G401.6 (cell line): ENCODE measurements at regions not wholly inside any gene's neighbourhood (a gene's known extent, or its start where the extent isn't known, plus 50 kb on each side); places are given as distances from the start of the nearest gene placed in this dataset.
"Not testable (repeated sequence)": the region's sequence is repeated elsewhere in the genome, so short reads cannot be mapped to it uniquely, and the experiment has no call there.

Source experiments
- FAIRE-seq: peaks from 2 replicates; lab custom pipeline; 2012; peaks lifted over from hg19 to GRCh38; lab: Jason Lieb, UNC

DNA sequence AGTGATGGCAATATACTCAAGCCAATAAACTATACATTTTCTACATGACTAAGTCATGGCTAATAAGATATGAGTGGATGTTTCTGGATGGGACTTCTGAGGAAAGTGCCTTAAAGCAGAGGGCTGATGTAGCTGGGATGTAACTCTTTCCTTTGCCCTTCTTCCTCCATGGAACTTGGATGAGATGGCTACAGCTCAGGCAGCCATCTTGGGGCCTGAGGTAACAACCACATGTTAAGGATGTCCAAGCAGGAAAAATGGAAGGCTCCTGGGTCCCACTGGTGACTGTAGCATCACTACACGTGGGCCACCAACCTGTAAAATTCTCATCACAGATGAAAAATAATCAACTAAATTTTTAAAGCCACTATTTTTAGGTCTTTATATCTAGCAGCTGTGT is 54.4 kb upstream of the GRIP1 start:
- no peak for FAIRE-seq

DNA sequence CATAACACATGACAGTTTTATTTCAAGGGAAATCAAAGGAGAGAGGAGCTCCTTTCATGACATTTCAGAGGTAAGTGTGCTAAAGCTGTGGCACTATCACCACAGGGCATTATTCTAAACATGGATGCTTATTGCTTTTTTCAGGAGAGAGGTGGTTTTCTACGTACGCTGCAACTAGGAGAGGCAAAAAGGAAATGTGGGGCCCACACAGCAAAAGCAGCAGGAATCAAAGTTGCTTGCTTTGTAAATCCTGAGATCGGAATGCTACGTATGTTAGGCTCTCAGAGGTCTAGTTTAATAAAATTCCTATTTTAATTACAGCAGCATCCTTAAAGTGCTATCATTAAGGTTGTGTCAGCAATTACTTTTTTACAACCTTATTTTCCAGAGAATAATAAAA is 55.0 kb upstream of the GRIP1 start:
- no peak for FAIRE-seq

DNA sequence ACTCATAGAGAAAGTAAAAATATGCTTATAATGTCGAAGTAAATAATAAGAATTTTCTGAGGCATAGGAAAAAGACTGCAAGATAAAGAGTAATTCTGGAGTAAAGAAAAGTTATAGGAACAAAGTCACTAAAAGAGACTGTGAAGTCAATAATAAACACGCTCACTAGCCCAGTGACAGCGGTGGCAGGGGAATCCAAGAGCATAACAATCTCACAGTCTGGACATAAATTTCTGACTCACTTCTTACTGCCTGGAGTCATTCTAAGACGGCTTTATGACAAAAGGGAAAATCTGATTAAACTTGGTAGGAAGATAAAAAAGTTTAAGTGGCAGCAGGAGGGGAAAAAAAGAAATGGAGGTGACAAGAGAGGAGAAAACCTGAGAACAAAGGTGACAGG is 56.4 kb upstream of the GRIP1 start:
- FAIRE-seq, result no peak

DNA sequence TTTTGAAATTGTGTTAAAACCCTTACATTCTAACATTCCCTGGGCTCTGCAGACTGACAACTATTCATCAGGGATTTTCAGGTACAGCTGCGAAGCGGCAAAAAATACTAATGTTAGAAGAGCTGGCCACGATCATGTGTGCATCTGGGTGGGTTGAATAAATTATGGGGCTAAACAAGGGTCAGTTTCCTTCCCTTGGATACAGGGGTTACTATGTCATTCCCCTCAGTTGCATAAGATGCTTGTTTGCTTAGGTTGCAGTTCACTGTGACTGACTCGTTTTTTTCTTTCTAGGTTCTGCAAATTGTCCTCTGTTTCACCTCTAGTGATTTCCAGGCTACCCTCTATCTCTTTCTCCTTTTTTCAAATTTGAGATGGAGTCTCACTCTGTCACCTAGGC is 58.1 kb upstream of the GRIP1 start:
- FAIRE-seq, result no peak

DNA sequence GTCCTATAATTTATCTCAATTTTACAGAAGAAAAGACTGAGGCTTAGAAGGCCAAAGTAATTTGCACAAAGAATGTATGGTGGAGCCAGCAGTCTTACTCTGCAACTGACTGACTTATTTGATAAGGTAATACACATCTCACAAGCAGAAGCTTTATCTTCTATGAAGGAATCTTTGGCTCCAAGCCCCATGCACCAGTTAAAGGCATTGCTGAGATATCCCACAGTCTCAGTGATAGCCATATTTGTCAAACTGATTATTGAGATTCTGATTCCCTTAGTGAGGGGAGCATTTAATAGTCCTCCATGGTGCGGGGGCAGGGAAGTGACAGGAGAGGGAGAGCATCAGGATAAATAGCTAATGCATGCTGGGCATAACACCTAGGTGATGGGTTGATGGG is 60.4 kb upstream of the GRIP1 start:
- FAIRE-seq, result no peak

DNA sequence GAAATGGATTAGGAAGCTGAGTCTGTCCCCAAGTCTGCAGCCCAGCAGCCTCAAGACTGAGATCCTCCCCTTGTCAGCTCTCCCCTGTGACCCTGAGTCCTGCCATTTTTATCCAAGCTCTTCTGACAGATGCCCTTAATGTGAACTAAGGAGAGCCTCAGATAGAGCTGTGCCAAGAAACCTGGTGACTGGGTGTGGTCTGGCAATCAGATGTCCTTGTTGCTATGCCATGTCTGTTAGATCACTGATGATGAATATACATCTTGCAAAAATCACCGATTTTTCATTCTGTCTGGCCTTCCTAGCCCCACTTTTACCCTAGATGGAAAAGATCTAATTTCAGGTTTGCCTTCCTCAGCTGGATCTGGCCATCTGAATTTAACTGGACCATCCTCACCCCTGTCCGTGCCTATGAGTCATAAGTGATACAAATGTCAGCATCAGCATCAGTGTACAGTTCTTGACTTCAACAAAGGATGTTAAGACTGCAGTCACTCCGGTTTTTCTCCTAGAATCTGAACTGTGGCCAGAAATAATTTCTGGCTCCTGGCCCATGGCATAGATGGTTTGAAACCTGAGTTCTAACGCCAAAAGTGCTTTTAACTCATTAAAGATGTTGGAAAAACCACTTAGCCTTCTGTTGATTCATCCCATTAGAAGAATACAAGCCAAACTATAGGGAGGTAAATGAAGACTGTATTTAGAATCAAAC is 61.2 kb upstream of the GRIP1 start:
- FAIRE-seq, result no peak

DNA sequence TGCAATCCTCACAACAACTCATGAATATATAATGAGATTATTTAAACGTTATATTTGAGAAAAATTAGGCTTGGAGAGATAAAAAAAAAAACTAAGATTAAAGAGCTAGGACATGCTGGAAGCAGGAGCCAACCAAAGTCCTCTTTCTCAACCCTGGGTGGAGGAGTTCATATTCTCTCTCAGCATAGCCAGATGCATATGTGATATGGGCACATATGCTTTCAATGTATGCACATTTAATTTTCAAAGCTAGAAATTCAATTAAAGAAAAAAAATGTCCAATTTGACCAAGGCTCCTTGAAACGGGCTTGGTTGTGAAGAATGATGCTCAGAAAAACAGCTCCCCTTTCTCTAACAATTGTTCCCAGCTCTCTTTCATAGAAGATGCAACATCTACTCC is 61.9 kb upstream of the GRIP1 start:
- FAIRE-seq, result no peak

DNA sequence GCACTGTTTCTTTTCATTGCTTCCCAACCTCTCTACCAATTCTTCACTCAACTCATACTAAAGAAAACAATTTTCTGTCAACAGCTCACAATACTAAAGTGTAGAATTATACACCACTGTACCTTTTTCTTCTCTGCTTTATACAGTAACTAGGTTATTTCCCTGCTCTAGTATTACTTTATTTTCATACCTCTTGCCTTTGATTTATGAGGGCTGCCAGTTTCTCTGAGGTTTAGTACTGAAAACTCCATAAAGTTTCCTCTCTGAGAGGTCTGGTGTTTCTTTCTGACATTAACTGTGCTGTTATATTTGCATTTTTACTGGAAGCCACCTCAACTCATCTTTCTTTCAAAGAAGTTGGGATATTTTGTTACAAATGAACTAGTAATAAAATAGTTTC is 63.0 kb upstream of the GRIP1 start:
- no peak for FAIRE-seq

DNA sequence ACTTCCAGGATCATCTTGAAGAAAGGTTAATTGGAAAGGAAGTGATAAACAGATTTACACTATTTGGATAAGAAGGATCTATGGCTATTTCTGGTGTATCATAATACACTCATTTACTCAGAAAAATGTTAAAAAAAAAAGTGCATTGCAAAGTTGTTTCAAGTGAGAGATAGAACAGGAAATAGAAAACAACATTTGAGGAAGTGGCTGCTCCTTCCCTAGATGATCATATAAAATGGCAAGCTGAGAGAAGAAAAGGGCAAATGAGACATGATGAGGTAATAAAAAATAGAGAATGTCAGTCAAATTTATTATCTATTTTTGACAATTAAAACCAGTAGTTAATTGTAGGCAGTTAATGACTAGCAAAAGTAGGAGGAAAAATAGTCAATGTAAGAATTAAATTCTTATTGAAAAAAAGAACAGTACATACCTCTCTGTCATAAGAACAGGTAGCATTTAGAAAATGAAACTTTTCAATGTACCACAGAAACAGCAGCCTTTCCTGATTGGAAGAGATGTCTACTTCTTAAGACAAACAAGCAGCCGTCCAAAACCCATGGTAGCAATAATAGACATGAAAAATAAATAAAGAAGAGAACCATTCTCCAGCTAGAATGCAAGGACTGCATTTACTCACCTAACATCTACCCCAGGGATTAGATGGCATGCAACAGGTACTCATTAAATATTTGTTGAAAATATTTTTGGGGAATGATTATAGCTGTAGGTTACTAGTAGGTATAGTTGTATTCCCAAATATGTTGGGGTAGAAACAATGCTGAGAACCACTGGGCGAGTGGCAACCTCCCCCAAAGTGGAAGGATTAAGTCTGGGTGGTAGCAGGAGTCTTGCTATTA is 63.9 kb upstream of the GRIP1 start:
- FAIRE-seq, result no peak

DNA sequence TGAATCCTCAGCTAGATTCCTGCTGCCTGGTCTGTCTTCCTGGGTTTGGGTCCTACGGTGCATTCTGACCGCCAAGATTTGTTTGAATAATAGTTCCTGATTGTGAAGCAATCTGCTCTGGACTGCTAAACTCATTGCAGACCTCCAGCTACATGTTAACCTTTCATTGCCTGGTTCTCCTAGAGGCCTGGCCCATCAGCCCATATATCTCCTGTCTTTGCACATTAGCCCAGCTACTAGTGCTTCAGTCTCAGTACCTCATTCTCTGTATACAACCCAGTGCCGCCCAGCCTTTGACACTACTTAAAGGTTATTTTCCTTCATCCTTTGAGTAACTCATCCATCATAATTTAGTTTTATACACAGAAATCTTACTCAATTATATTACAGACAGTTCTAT is 65.6 kb upstream of the GRIP1 start:
- no peak for FAIRE-seq

DNA sequence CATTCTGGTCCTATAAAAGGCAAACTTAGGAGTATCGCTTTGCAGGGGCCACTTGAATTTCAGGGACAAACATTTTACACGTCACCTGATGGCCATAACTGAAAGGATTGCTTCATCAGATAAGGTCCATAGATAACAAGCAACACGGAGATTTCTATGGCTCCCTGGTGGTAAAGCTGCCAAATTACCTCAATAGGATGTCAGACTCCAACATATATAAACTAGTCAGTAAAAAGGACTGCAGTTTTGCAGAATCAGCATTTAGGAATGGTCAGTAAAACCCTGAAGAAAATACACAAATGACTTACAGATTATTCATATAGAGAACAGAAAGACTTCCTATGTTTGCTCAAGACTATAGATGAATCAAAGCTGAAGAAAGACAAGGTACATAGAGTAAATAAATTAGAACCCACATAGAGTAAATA is 66.1 kb upstream of the GRIP1 start:
- FAIRE-seq, result no peak

DNA sequence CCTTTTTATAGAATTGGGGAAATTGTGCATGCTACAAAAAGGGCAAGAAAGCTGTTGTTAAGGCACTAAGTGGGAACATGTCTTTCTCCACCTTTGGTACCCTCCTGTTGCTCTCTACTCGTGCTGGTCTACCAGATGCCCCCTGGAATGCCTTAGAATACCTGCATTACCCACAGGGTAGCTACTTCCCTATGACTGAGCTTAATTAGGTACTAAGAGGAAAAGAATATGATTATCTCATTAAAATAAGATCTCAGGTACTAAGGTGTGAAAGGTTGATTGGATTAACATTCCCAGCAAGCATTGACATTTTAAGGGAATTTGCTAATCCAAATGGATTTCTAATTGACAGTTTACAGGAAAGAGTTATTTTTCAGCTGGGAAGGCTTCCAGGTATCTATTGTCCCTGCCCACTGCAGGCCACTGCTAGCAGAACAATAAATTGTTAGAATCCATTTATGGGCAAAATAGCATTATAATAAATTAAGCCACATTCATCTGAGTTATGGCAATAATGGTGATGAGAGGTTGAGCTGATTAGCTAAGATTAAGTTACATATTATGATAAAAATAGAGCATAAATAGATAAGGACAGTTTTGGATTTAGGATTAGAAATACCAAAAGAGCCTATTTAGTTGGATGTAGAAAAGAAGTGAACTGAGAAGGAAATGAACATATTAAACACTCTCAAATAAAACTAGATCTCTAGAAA is 67.8 kb upstream of the GRIP1 start:
- no peak for FAIRE-seq

DNA sequence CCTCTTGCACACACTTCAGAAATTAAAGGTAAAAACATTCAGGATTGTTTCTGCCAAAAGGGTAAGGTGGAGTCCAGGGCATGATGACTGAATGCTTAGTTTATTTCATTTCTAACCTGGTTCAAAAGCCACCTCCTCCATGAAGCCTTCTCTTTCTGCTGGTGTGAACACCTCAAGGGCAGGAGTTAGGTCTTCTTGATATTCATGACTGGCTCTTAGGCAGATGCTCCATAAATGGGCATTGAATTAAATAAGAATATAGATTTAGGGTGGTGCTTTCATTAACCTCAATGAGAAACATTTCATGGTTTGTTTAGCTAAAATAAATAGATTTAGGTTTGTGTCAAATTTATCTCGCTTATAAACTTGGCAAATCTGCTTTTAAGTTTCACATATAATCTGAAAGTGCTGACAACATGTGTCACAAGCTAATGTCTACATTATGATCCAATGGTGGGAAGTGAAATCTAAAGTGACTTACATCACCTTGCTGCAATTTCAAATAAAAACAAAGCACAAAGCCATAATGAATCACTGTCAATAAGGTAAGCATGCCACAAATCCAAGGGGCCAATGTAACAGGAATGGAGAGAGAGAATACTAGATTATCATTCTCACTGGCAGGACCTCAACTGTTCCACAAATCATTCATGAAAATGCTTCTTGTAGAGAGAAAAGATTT is 72.7 kb upstream of the GRIP1 start:
- FAIRE-seq, result no peak

DNA sequence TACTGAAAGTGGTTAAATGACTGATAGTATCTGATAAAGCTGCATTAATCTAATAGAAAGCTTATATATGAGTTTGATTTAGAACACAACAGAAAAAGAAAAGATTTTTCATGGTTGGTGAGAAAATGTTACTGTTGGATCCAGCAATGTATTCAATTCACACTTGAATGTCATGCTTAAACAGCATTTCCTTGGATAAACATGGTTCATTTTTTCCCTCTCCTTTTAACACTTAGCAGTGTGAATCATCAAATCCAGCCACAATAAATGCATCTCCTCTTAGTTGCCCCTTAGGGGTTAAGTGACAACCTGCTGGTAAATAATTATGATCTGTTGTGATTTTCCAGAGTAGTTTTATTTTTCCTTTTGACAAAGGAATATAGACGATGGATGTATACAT is 74.9 kb upstream of the GRIP1 start:
- no peak for FAIRE-seq

DNA sequence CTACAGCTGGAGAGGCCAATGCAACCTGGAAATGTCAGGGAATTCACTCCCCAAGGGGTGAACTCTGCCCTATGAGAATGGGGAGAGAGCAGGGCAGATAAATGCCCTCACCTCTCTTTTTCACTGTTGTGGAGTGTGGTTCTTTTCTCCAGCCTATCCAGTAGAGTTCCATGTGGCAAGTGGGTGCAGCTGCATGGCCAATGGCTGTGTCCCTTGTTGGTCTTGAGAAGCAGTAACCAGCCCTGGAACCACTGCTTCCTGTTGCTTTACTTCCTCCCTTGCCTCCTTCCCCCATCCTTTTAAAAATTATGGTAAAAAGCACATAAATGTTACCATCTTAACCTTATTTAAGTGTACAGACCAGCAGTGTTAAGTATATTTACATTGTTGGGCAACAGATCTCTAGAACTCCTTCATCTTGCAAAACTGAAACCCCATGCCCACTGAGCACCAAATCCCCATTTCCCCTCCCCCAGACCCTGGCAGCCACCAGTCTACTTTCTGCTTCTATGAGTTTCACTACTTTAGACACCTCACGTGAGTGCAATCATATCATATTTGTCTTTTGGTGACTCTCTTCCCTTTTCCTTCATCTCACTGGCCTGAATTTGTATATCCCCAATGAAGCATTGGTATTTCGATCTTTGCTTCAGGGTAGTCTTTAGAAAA is 77.0 kb upstream of the GRIP1 start:
- no peak for FAIRE-seq

DNA sequence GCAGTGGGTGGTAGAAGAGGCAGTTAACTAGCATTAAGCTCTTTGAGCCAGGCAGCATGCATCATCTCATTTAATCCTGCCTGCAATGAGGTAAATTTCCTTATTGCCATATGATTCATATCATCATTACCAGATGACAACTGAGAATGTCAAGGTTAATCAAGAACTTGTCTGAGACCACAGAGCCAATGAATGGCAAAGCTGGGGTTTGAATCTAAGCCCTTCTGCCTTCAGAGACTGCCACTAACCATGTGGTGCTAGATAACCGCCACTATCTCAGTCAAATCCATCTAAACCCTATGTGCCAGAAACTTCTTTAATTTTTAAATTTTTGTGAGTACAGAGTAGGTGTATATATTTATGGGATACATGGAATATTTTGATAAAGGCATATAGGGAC is 77.8 kb upstream of the GRIP1 start:
- FAIRE-seq, result no peak

DNA sequence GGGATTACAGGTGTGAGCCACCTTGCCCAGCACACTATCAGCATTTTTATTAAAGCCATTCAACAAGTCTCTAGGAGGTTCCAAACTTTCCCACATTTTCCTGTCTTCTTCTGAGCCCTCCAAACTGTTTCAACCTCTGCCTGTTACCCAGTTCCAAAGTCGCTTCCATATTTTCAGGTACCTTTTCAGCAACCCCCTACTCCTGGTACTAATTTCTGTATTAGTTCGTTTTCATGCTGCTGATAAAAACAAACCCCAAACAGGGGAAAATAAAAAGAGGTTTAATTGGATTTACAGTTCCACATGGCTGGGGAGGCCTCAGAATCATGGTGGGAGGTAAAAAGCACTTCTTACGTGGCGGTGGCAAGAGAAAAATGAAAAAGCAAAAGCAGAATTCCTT is 81.2 kb upstream of the GRIP1 start:
- not testable (repeated sequence) for FAIRE-seq

DNA sequence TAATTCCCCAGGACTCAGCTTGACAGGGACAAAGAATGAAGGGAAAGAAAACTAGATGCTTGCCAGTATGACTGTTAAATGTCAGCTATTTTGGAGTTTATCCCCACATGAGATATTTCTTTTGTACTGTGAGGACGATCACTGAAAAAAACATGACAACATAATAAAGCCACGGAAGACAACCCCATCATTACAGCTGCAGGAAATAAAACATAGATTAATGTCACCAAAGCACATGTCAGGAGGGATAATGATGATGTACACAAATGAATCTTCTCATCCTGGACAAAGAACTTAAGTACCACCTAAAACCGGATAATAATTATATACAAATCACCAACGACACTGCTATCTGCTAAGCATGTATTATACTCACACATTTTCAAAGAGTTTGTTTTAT is 84.6 kb upstream of the GRIP1 start:
- FAIRE-seq, result no peak

DNA sequence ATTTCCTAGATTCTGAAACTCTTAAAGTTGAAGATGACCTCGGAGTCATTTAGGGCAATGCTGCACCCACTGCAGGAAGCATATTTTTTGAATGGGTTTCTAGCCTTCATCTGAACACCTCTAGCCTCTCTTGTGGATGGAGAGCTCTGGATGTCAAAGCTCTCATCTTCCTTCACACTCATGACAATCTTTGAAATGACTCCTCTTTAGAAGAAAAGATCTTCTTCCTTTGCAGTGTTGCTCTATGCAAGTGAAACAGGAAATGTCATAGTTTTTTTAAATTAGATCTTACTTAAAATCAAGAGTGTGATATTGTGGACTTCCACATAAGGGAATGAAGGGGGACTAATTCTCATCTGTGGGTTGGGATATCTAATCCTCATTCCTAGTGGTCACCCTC is 86.3 kb upstream of the GRIP1 start:
- FAIRE-seq, result no peak

DNA sequence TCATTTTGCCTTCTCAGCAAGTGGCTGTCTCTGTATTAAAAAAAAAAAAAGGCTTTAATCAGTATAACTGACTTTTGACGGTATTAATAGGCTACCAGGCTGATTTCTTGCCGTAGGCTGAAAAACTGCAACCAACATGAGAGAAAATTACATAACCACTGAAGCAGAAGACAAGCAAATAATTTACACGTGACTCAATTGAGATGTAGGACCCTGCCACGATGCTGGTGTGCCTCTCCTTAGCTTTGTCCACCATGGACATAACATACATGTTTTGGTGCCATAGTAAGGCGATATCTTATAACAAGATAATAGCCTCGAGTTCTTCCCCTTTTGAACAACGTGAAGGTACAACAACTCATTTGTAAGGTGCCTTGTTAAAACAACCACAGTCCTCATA is 88.7 kb upstream of the GRIP1 start:
- no peak for FAIRE-seq

DNA sequence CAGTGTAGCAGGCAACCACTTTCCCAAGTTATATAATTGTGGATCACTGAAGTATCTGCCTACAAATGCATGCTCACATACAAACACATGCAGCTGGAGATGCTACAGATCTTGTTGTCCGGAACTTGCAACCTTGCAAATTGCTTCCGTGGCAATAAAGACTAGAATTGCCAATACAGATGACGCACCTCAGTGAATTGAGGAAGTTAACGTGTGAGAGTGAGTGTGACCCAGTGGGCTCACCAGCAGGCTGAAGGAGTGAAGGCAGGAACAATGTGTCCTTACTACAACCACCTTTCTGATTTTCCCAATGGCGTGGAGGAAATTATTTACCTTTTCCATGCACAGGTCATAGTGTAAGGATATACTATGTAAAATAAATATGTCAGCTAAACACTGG is 89.4 kb upstream of the GRIP1 start:
- no peak for FAIRE-seq

DNA sequence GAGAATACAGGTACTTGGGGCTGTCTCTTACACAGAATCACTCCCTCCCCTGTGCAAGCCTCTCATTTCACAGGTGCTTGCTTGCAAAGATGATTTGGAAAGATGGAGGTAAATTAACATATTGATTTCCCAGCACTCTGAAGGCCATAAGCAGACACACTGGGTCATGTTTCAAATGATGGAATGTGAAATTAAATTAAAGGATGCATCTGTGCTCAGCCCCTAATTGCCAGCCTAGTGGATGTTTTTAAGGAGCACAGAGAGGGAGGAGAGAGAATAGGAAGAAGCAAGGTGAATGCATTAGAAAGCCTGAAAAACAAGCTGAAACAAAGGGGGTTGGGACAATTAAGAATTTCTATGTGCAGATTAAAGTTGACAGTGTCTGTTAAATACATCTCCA is 96.1 kb upstream of the GRIP1 start:
- no peak for FAIRE-seq
